Fibroblast of lung (primary cell): ENCODE measurements at regions not wholly inside any gene's neighbourhood (a gene's known extent, or its start where the extent isn't known, plus 50 kb on each side); places are given as distances from the start of the nearest gene placed in this dataset.
"Not testable (repeated sequence)": the region's sequence is repeated elsewhere in the genome, so short reads cannot be mapped to it uniquely, and the experiment has no call there.

Experiments
- EZH2 ChIP-seq: IDR thresholded peaks from 2 replicates; pipeline ENCODE4 v1.5.1; 2012; ENCODE audit warnings: low read length, control low read depth, mild to moderate bottlenecking; ENCODE audit errors: missing control alignments
- TF ChIP-seq, protein P1 (sequence below), 2 donors: IDR thresholded peaks in 1 of 2; conservative IDR thresholded peaks in 1 of 2; 1 replicate in 1 of 2; 2 replicates in 1 of 2; pipeline ENCODE4 v1.5.1; 2011 to 2012; ENCODE audit warnings: low read length in 2 of 2, control low read depth in 1 of 2, inconsistent platforms in 1 of 2, low read depth in 1 of 2, mild to moderate bottlenecking in 1 of 2

DNA sequence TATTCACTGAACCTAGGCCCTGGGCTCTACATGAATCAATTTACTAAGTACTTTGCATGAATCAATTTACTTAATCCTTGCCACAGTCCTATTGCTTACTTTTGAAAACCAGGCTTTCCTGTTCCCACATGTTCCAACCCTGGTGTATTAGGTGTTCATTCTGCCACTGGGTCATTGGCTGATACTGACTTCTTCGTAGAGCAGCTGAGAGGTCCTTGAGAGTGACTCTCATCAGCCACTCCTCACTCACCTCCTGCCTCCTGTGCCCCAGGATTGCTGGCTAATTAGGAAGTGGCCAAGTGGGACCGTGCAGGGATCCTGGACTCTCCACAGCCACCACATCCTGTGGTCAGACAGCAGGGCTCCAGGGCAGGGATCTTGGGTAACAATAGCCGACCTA lies 172.7 kb upstream of the CXorf66 start:
- TF ChIP-seq, protein P1, sequence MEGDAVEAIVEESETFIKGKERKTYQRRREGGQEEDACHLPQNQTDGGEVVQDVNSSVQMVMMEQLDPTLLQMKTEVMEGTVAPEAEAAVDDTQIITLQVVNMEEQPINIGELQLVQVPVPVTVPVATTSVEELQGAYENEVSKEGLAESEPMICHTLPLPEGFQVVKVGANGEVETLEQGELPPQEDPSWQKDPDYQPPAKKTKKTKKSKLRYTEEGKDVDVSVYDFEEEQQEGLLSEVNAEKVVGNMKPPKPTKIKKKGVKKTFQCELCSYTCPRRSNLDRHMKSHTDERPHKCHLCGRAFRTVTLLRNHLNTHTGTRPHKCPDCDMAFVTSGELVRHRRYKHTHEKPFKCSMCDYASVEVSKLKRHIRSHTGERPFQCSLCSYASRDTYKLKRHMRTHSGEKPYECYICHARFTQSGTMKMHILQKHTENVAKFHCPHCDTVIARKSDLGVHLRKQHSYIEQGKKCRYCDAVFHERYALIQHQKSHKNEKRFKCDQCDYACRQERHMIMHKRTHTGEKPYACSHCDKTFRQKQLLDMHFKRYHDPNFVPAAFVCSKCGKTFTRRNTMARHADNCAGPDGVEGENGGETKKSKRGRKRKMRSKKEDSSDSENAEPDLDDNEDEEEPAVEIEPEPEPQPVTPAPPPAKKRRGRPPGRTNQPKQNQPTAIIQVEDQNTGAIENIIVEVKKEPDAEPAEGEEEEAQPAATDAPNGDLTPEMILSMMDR (conservative IDR thresholded peaks at IDR 0.05 in 1 of 2, IDR thresholded peaks at IDR 0.05 in 1 of 2; ENCODE audit: low read depth in 1 of 2, low read length in 2 of 2), result not testable (repeated sequence)
- not testable (repeated sequence) for TF ChIP-seq EZH2
